HepG2 (cell line): ENCODE measurements at regions not wholly inside any gene's neighbourhood (a gene's known extent, or its start where the extent isn't known, plus 50 kb on each side); places are given as distances from the start of the nearest gene placed in this dataset.

Experiments
- CTCF ChIP-seq: sonication (generic); formaldehyde crosslinking; IDR thresholded peaks from 2 replicates; pipeline ENCODE4 v1.5.0; 2020; ENCODE audit warnings: mild to moderate bottlenecking, missing genetic modification reagents, moderate library complexity
- ESRRA ChIP-seq: sonication (generic); formaldehyde crosslinking; IDR thresholded peaks from 2 replicates; pipeline ENCODE4 v1.5.1; 2020; ENCODE audit warnings: mild to moderate bottlenecking, low read depth, missing genetic modification reagents
- POLR2A ChIP-seq, 2 experiments: IDR thresholded peaks; 2 replicates each; pipeline ENCODE4 v1.6.1; 2011; ENCODE audit warnings: low read depth in 2 of 2, low read length in 2 of 2, mild to moderate bottlenecking in 1 of 2, moderate library complexity in 1 of 2; ENCODE audit not compliant: insufficient read depth in 1 of 2
- SP1 ChIP-seq, 2 experiments: fragments of 450-650 bp in 1 of 2; sonication (generic) in 1 of 2; formaldehyde crosslinking in 1 of 2; IDR thresholded peaks; 2 replicates each; pipeline versions ENCODE4 v1.4.0 to v1.6.1; 2016 to 2020; ENCODE audit warnings: missing genetic modification reagents in 1 of 2
- SUZ12 ChIP-seq: fragments of 150-350 bp; IDR thresholded peaks from 2 replicates; pipeline ENCODE4 v1.6.1; 2014; ENCODE audit warnings: low read depth, low read length
- TCF7 ChIP-seq: sonication (generic); IDR thresholded peaks from 2 replicates; pipeline ENCODE4 v1.6.1; 2016; ENCODE audit warnings: antibody characterized with exemption, low read depth
- ZBTB20 ChIP-seq: sonication (generic); formaldehyde crosslinking; IDR thresholded peaks from 2 replicates; pipeline ENCODE4 v1.8.1; 2023; ENCODE audit warnings: missing genetic modification reagents, low read depth, mild to moderate bottlenecking, borderline replicate concordance
- ZNF512B ChIP-seq: sonication (generic); formaldehyde crosslinking; IDR thresholded peaks from 2 replicates; pipeline ENCODE4 v1.5.1; 2020; ENCODE audit warnings: missing genetic modification reagents, mild to moderate bottlenecking, borderline replicate concordance
- ZNF776 ChIP-seq: sonication (generic); formaldehyde crosslinking; IDR thresholded peaks from 2 replicates; pipeline ENCODE4 v1.4.0; 2020; ENCODE audit warnings: mild to moderate bottlenecking, missing genetic modification reagents

- no peak for TF ChIP-seq ZBTB20
- no peak for TF ChIP-seq ESRRA (CRISPR knock-in tag)
- TF ChIP-seq CTCF, result no peak
- no peak for TF ChIP-seq POLR2A (IDR thresholded peaks at IDR 0.05; ENCODE audit: insufficient read depth in 1 of 2, low read depth in 2 of 2, low read length in 2 of 2)
- no peak for TF ChIP-seq ZNF512B (CRISPR knock-in tag)
- no peak for TF ChIP-seq SP1 (IDR thresholded peaks at IDR 0.05)
- TF ChIP-seq SP1 (CRISPR knock-in tag; IDR thresholded peaks at IDR 0.05), result no peak
- no peak for TF ChIP-seq ZNF776 (CRISPR knock-in tag)
- no peak for TF ChIP-seq SUZ12
- TF ChIP-seq TCF7, result no peak
Measured at GRCh38 chr2:239578381-239578780, 177.6 kb upstream of the HDAC4 start.
